Mucosa of gallbladder (tissue), 1 donor: ENCODE measurements at regions not wholly inside any gene's neighbourhood (a gene's known extent, or its start where the extent isn't known, plus 50 kb on each side); places are given as distances from the start of the nearest gene placed in this dataset.
A peak's percentile ranks its signal among the peaks of the same experiment; 100 is the strongest.
"Not testable (repeated sequence)": the region's sequence is repeated elsewhere in the genome, so short reads cannot be mapped to it uniquely, and the experiment has no call there.

ENCODE experiments used
- DNase-seq: peaks from one replicate; pipeline ENCODE4 v3.0.0-alpha.2; 2020; ENCODE audit warnings: low spot score
- donor health status: DM: no; HTN: no; CAD: no.

GRCh38 chr12:18794000-18794399 lies 56.1 kb downstream of the CAPZA3 start:
- DNase-seq: no peak

- DNase-seq: no peak
Measured at GRCh38 chr12:18797604-18798003, 59.7 kb downstream of the CAPZA3 start.

- no peak for DNase-seq
Measured at GRCh38 chr12:18798535-18799361, 60.8 kb downstream of the CAPZA3 start.

- DNase-seq: no peak
Measured at GRCh38 chr12:18799561-18799960, 61.6 kb downstream of the CAPZA3 start.

GRCh38 chr12:18805516-18806248 lies 67.8 kb downstream of the CAPZA3 start:
- no peak for DNase-seq

- no peak for DNase-seq
Measured at GRCh38 chr12:18807714-18808113, 69.8 kb downstream of the CAPZA3 start.

GRCh38 chr12:18808221-18808620 lies 70.3 kb downstream of the CAPZA3 start:
- no peak for DNase-seq

GRCh38 chr12:18810537-18811253 lies 72.8 kb downstream of the CAPZA3 start:
- DNase-seq: peak; percentile 24

- DNase-seq: no peak
Measured at GRCh38 chr12:18811273-18811672, 73.4 kb downstream of the CAPZA3 start.

- no peak for DNase-seq
Measured at GRCh38 chr12:18813753-18814152, 75.8 kb downstream of the CAPZA3 start.

- no peak for DNase-seq
Measured at GRCh38 chr12:18818579-18819268, 80.8 kb downstream of the CAPZA3 start.

- DNase-seq: no peak
Measured at GRCh38 chr12:18819484-18819883, 81.6 kb downstream of the CAPZA3 start.

GRCh38 chr12:18823461-18823860 lies 85.5 kb downstream of the CAPZA3 start:
- DNase-seq: no peak

GRCh38 chr12:18824287-18824686 lies 86.4 kb downstream of the CAPZA3 start:
- no peak for DNase-seq

GRCh38 chr12:18825138-18825537 lies 87.2 kb downstream of the CAPZA3 start:
- DNase-seq: no peak

GRCh38 chr12:18827913-18828312 lies 90.0 kb downstream of the CAPZA3 start:
- no peak for DNase-seq

GRCh38 chr12:18828483-18828882 lies 90.6 kb downstream of the CAPZA3 start:
- DNase-seq: no peak

GRCh38 chr12:18828987-18829386 lies 91.1 kb downstream of the CAPZA3 start:
- DNase-seq: no peak

- not testable (repeated sequence) for DNase-seq
Measured at GRCh38 chr12:18832932-18833331, 95.0 kb downstream of the CAPZA3 start.

- DNase-seq: peak; percentile 12
Measured at GRCh38 chr12:18837025-18837424, 99.1 kb downstream of the CAPZA3 start.

GRCh38 chr12:18837505-18837904 lies 99.6 kb downstream of the CAPZA3 start:
- DNase-seq: no peak

- DNase-seq: not testable (repeated sequence)
Measured at GRCh38 chr12:18840997-18841396, 103.1 kb downstream of the CAPZA3 start.
